ENCODE measurements at regions not wholly inside any gene's neighbourhood (a gene's known extent, or its start where the extent isn't known, plus 50 kb on each side); places are given as distances from the start of the nearest gene placed in this dataset.
A peak's percentile ranks its signal among the peaks of the same experiment; 100 is the strongest.

- Histone ChIP-seq H3K4me3 (ENCODE audit: low read depth, low read length) (no peak overlapping the region), H3K27ac (no peak overlapping the region), H3K36me3 (no peaks in the 10 kb centered on the region), H3K27me3 (ENCODE audit: insufficient read depth, low read depth, severe bottlenecking) (no peaks in the 10 kb centered on the region), H3K9me3 (ENCODE audit: severe bottlenecking) (peaks cover 14% of the 10 kb centered on the region)
- no peak for TF ChIP-seq CTCF (IDR thresholded peaks at IDR 0.05; ENCODE audit: low read depth, low read length)
- no peak for DNase-seq
These were observed 90.0 kb upstream of the OTOS start for GRCh38 chr2:240230291-240230931.

GRCh38 chr2:240231838-240232244 lies 91.4 kb upstream of the OTOS start:
- no peak for DNase-seq
- no peaks in the 10 kb centered on the region for H3K36me3 ChIP-seq
- H3K9me3 ChIP-seq (ENCODE audit: severe bottlenecking), result peaks cover 14% of the 10 kb centered on the region
- H3K27me3 ChIP-seq (ENCODE audit: insufficient read depth, low read depth, severe bottlenecking), result no peaks in the 10 kb centered on the region
- no peak overlapping the region for H3K4me3 ChIP-seq (ENCODE audit: low read depth, low read length)
- no peak overlapping the region for H3K27ac ChIP-seq
- no peak for TF ChIP-seq CTCF (IDR thresholded peaks at IDR 0.05; ENCODE audit: low read depth, low read length)

GRCh38 chr2:240232264-240232915 lies 91.9 kb upstream of the OTOS start:
- no peak for TF ChIP-seq CTCF (IDR thresholded peaks at IDR 0.05; ENCODE audit: low read depth, low read length)
- DNase-seq, result no peak
- no peak overlapping the region; the same call in 1 of the 2 replicates for H3K27ac ChIP-seq
- peaks cover 14% of the 10 kb centered on the region for H3K9me3 ChIP-seq (ENCODE audit: severe bottlenecking)
- no peaks in the 10 kb centered on the region for H3K27me3 ChIP-seq (ENCODE audit: insufficient read depth, low read depth, severe bottlenecking)
- H3K36me3 ChIP-seq, result no peaks in the 10 kb centered on the region
- no peak overlapping the region for H3K4me3 ChIP-seq (ENCODE audit: low read depth, low read length)

GRCh38 chr2:240232961-240233884 lies 92.8 kb upstream of the OTOS start:
- Histone ChIP-seq H3K27ac (peak overlapping the region; percentile 53), H3K4me3 (ENCODE audit: low read depth, low read length) (peak overlapping the region; percentile 45), H3K9me3 (ENCODE audit: severe bottlenecking) (peaks cover 14% of the 10 kb centered on the region), H3K36me3 (no peaks in the 10 kb centered on the region), H3K27me3 (ENCODE audit: insufficient read depth, low read depth, severe bottlenecking) (no peaks in the 10 kb centered on the region)
- TF ChIP-seq CTCF (IDR thresholded peaks at IDR 0.05; ENCODE audit: low read depth, low read length), result peak; percentile 84
- DNase-seq, result peak; percentile 96

- Histone ChIP-seq H3K4me3 (ENCODE audit: low read depth, low read length) (no peak overlapping the region), H3K27ac (no peak overlapping the region; the same call in 1 of the 2 replicates)
- DNase-seq, result no peak
These were observed 93.5 kb upstream of the OTOS start for GRCh38 chr2:240233885-240234502.

More at GRCh38 chr2:240233885-240234502, 93.5 kb upstream of the OTOS start:
- H3K9me3 ChIP-seq (ENCODE audit: severe bottlenecking), result peaks cover 8% of the 10 kb centered on the region
- no peaks in the 10 kb centered on the region for H3K27me3 ChIP-seq (ENCODE audit: insufficient read depth, low read depth, severe bottlenecking)
- TF ChIP-seq CTCF (IDR thresholded peaks at IDR 0.05; ENCODE audit: low read depth, low read length), result no peak
- no peaks in the 10 kb centered on the region for H3K36me3 ChIP-seq
